ENCODE measurements at regions not wholly inside any gene's neighbourhood (a gene's known extent, or its start where the extent isn't known, plus 50 kb on each side); places are given as distances from the start of the nearest gene placed in this dataset.

DNA sequence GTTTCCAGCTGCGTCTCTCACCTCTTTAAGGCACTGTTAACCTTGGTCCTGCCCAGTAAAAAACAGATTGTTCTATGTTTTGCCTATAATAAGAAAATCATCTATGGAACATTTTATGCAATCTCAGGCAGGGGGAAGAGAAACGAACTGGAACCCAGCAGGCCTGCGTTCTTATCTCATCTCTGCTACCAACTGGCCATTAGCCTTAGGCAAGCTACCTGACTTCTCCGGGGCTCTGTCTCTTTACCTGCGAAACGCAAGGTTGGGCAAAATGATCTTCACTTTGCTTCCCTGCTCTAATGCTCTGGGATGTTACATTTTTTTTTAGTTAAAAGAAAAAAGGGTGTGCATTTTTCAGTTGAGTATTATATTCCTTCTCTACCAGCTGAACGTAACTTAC, 70.5 kb upstream of the WIPF1 start:
- no peaks in the 10 kb centered on the region for H3K36me3 ChIP-seq (ENCODE audit: control insufficient read depth in 1 of 2, insufficient read depth in 2 of 2, low read length in 2 of 2)
- no peaks in the 10 kb centered on the region for H3K4me1 ChIP-seq (ENCODE audit: control insufficient read depth in 1 of 2, insufficient read depth in 2 of 2, low read length in 2 of 2)
- ChIA-PET CTCF (no interaction called here), RAD21 (ENCODE audit: low non-redundant PET in 1 of 2, low total read pairs in 2 of 2, uncharacterized antibody in 2 of 2, unreplicated experiment in 2 of 2) (no interaction called here), POLR2A (no interaction called here)
- TF ChIP-seq CBX3 (IDR thresholded peaks at IDR 0.05; ENCODE audit: low read depth), result no peak
- TF ChIP-seq CEBPB (IDR thresholded peaks at IDR 0.05; ENCODE audit: low read depth), result no peak
- TF ChIP-seq ZNF274 (IDR thresholded peaks at IDR 0.05; ENCODE audit: low read depth, low read length), result no peak
- TF ChIP-seq POLR2A (IDR thresholded peaks at IDR 0.05; ENCODE audit: borderline replicate concordance, extremely low read depth, insufficient read depth, insufficient read length), result no peak
- TF ChIP-seq, protein P1, sequence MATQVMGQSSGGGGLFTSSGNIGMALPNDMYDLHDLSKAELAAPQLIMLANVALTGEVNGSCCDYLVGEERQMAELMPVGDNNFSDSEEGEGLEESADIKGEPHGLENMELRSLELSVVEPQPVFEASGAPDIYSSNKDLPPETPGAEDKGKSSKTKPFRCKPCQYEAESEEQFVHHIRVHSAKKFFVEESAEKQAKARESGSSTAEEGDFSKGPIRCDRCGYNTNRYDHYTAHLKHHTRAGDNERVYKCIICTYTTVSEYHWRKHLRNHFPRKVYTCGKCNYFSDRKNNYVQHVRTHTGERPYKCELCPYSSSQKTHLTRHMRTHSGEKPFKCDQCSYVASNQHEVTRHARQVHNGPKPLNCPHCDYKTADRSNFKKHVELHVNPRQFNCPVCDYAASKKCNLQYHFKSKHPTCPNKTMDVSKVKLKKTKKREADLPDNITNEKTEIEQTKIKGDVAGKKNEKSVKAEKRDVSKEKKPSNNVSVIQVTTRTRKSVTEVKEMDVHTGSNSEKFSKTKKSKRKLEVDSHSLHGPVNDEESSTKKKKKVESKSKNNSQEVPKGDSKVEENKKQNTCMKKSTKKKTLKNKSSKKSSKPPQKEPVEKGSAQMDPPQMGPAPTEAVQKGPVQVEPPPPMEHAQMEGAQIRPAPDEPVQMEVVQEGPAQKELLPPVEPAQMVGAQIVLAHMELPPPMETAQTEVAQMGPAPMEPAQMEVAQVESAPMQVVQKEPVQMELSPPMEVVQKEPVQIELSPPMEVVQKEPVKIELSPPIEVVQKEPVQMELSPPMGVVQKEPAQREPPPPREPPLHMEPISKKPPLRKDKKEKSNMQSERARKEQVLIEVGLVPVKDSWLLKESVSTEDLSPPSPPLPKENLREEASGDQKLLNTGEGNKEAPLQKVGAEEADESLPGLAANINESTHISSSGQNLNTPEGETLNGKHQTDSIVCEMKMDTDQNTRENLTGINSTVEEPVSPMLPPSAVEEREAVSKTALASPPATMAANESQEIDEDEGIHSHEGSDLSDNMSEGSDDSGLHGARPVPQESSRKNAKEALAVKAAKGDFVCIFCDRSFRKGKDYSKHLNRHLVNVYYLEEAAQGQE (IDR thresholded peaks at IDR 0.05; ENCODE audit: low read depth), result no peak
- TF ChIP-seq, protein P2, sequence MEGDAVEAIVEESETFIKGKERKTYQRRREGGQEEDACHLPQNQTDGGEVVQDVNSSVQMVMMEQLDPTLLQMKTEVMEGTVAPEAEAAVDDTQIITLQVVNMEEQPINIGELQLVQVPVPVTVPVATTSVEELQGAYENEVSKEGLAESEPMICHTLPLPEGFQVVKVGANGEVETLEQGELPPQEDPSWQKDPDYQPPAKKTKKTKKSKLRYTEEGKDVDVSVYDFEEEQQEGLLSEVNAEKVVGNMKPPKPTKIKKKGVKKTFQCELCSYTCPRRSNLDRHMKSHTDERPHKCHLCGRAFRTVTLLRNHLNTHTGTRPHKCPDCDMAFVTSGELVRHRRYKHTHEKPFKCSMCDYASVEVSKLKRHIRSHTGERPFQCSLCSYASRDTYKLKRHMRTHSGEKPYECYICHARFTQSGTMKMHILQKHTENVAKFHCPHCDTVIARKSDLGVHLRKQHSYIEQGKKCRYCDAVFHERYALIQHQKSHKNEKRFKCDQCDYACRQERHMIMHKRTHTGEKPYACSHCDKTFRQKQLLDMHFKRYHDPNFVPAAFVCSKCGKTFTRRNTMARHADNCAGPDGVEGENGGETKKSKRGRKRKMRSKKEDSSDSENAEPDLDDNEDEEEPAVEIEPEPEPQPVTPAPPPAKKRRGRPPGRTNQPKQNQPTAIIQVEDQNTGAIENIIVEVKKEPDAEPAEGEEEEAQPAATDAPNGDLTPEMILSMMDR (IDR thresholded peaks at IDR 0.05 in 2 of 3, conservative IDR thresholded peaks at IDR 0.05 in 1 of 3; ENCODE audit: borderline replicate concordance in 1 of 3, insufficient read depth in 1 of 3, low read depth in 2 of 3, low read length in 2 of 3), result no peak
- TF ChIP-seq TCF7L2 (IDR thresholded peaks at IDR 0.05; ENCODE audit: borderline replicate concordance, extremely low read depth, insufficient read depth, insufficient read length), result no peak
- TF ChIP-seq JUND (IDR thresholded peaks at IDR 0.05), result no peak
- no peak for TF ChIP-seq SP1 (IDR thresholded peaks at IDR 0.05; ENCODE audit: low read depth)
- TF ChIP-seq EZH2 (IDR thresholded peaks at IDR 0.05), result no peak
- TF ChIP-seq, protein P3, sequence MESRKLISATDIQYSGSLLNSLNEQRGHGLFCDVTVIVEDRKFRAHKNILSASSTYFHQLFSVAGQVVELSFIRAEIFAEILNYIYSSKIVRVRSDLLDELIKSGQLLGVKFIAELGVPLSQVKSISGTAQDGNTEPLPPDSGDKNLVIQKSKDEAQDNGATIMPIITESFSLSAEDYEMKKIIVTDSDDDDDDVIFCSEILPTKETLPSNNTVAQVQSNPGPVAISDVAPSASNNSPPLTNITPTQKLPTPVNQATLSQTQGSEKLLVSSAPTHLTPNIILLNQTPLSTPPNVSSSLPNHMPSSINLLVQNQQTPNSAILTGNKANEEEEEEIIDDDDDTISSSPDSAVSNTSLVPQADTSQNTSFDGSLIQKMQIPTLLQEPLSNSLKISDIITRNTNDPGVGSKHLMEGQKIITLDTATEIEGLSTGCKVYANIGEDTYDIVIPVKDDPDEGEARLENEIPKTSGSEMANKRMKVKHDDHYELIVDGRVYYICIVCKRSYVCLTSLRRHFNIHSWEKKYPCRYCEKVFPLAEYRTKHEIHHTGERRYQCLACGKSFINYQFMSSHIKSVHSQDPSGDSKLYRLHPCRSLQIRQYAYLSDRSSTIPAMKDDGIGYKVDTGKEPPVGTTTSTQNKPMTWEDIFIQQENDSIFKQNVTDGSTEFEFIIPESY (IDR thresholded peaks at IDR 0.05; ENCODE audit: extremely low read depth, insufficient replicate concordance, low read length), result no peak
- TF ChIP-seq EZH2phosphoT487 (IDR thresholded peaks at IDR 0.05; ENCODE audit: borderline replicate concordance), result no peak
- H3K79me2 ChIP-seq (ENCODE audit: insufficient read depth, low read length), result no peaks in the 10 kb centered on the region
- H4K20me1 ChIP-seq (ENCODE audit: insufficient read depth), result no peaks in the 10 kb centered on the region
- H3K9me2 ChIP-seq (ENCODE audit: insufficient read depth), result no peaks in the 10 kb centered on the region
- no TSS peak for BruUV-seq (replicated peaks)
- intact Hi-C loops (cut with micrococcal nuclease), result no loop called here
- no peak overlapping the region for H2AFZ ChIP-seq (ENCODE audit: low read depth, low read length, poor library complexity, severe bottlenecking)
- ATAC-seq (no peak), DNase-seq (ENCODE audit: low read depth, low spot score) (no peak)
- 0 out of 4 replicates have a peak, but pooled peaks cover 0 to 3% of the 10 kb centered on the region in 2 experiments for H3K9me3 ChIP-seq (ENCODE audit: control insufficient read depth in 1 of 2, insufficient read depth in 1 of 2, low read depth in 1 of 2, low read length in 2 of 2)
- H3K27me3 ChIP-seq (ENCODE audit: insufficient read depth, low read length), result no peaks in the 10 kb centered on the region
- no peak overlapping the region for H3K4me3 ChIP-seq (replicated peaks in 1 of 2; ENCODE audit: low read depth in 1 of 2, low read length in 2 of 2)
- H3K9ac ChIP-seq (ENCODE audit: low read length), result no peak overlapping the region
- H3K27ac ChIP-seq (ENCODE audit: low read depth, low read length), result no peak overlapping the region
- no peak overlapping the region for H3K4me2 ChIP-seq (ENCODE audit: low read length)
